HG02798 (cell line): ENCODE measurements at regions not wholly inside any gene's neighbourhood (a gene's known extent, or its start where the extent isn't known, plus 50 kb on each side); places are given as distances from the start of the nearest gene placed in this dataset.
"Not testable (repeated sequence)": the region's sequence is repeated elsewhere in the genome, so short reads cannot be mapped to it uniquely, and the experiment has no call there.

ENCODE experiments used
- ATAC-seq: cut with Tn5 transposase; IDR thresholded peaks from one replicate; pipeline ENCODE4 v1.9.1; 2021; ENCODE audit warnings: mild to moderate bottlenecking; ENCODE audit not compliant: unreplicated experiment, poor library complexity

- no peak for ATAC-seq
Observed at GRCh38 chr10:5576780-5577624, 52.2 kb downstream of the CALML3 start.

- not testable (repeated sequence) for ATAC-seq
Observed at GRCh38 chr10:5580038-5580428, 55.3 kb downstream of the CALML3 start.

DNA sequence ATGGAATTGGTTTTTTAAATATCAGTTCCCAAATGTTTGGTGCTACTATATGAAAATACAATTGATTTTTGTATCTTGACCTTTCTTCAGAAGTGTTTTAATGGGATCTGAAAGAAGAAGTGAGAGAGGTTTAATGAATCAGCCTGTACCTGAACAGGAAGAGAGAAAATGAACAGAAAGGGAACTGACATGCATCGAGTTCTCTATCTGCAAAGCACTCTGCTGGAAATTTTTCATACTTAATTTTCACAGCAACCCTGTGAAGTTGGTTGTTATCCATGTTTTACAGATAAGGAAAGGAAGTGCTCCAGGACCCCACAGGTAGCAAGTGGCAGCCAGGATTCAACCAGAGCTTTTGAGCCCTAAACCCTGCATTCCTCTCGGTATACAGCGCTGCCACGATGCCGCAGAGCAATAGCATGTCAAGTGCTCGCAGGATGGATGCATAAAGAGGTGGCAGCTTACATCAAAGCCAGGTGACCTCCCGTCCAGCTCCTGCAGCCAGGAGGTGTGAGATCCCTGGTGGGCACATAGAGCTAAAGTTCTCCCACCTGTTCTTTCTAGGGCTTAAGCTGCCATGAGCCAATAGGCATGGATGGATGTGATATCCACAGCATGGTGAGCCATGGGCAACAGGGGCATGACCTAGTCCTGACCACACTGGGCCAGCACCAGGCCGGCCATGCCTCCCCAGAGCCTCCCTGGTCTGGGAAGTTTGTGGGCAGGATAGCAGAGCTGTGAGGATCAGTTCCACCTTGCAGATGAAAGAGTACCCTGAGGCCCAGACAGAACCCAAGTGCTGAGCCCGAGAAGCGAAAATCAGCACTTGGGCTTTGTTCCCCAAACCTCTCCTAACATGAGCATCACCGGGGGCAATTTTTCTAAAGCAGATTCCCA is 57.2 kb downstream of the CALML3 start:
- peak; percentile 52 for ATAC-seq

DNA sequence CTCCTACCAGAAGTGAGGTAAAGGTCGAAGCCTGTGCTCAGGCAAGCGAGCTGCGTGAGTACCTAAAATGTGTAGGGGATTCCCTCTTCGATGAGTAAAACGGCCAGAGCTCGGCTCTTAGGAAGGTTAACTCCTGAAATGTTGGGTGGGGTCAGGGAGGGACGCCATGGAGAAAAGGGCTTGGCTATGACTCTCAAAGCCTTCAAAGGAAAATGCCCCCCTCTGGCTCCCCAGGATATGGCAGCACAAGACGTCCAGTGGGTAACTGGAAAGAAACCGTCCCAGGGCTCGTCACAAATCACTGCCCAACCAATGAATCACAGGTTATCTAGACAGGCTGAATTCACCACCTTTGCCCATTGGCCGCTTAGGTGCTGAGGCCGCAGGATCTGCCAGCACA is 58.0 kb downstream of the CALML3 start:
- no peak for ATAC-seq

- ATAC-seq = peak; percentile 31
Observed at GRCh38 chr10:5583525-5584175, 58.9 kb downstream of the CALML3 start.

DNA sequence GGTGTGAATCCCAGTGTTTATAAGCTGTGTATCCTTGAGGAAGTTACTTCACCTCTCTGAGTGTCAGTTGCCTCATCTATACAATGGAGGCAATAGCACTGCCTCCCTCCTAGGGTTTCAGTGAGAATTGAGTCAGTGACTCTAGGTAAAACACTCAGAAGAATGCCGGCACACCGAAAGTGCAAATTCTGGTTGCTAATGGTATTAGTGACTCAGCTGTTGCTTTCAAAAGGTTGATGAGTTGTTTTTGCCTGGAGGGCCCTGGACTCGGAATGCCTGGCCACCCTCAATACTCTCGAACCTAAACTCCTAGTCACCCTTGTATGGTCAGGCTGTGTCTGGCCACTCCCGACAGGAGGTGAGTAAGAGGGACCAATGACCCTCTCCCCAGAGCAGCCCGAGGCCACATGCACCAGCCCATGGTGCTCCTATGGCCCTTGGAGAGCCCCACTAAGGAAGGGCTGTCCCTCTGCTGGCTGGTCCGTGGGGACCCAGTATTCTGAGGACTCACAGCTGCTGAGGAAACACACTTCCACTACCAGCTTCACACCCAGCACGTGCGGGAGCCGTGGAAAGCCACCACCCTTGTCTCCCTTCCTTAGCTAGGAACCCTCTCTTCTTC is 60.2 kb downstream of the CALML3 start:
- ATAC-seq = peak; percentile 68

GRCh38 chr10:5585517-5586206 is 60.9 kb downstream of the CALML3 start:
- ATAC-seq = no peak

- no peak for ATAC-seq
Observed at GRCh38 chr10:5587151-5588079, 62.7 kb downstream of the CALML3 start.

GRCh38 chr10:5588080-5588453 is 63.3 kb downstream of the CALML3 start:
- no peak for ATAC-seq

DNA sequence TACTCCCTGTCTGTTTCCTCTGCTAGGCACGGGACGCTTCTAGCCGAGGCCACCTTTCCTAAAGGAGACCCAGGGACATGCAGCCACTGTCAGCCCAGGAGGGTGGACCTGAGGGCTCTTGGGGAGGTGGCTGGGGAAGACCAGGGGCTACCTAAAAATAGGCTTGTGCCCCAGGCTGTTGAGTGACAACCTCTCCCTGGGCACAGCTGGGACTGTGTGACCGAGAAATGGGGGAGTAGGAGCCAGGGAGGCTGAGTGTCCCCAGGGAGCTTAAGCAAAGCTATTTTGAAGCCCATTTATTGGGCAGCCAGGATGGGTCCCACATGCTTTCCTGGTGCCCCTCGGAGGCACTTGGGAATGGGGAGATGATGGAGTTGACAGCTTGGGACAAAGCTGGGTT is 63.8 kb downstream of the CALML3 start:
- no peak for ATAC-seq
